Motor neuron (in vitro differentiated cells): ENCODE measurements at regions not wholly inside any gene's neighbourhood (a gene's known extent, or its start where the extent isn't known, plus 50 kb on each side); places are given as distances from the start of the nearest gene placed in this dataset.

Experiments used
- ATAC-seq, 8 experiments: fragments of 200-7000 bp; cut with Tn5 transposase; replicated peaks in 6 of 8; 2 replicates each; pipeline ENCODE4 v1.8.0; 2021; ENCODE audit warnings: mild to moderate bottlenecking in 8 of 8, moderate library complexity in 8 of 8
- H3K27ac ChIP-seq, 2 donors: fragments of 250-450 bp; sonication (Bioruptor Pico); 2 replicates each; pipeline ENCODE4 v1.9.0; 2021; ENCODE audit warnings: antibody characterized with exemption in 2 of 2, mild to moderate bottlenecking in 2 of 2, moderate library complexity in 1 of 2
- H3K4me1 ChIP-seq, 2 donors: fragments of 250-450 bp; sonication (Bioruptor Pico); replicated peaks in 1 of 2; 2 replicates each; pipeline ENCODE4 v1.6.1; 2021; ENCODE audit warnings: antibody characterized with exemption in 2 of 2, mild to moderate bottlenecking in 2 of 2, moderate library complexity in 1 of 2
- H3K4me3 ChIP-seq, 5 donors: fragments of 250-450 bp; sonication (Bioruptor Pico); 2 replicates each; pipeline ENCODE4 v1.9.0; 2021; ENCODE audit warnings: antibody characterized with exemption in 5 of 5, mild to moderate bottlenecking in 5 of 5, moderate library complexity in 4 of 5
- WGBS, 10 experiments: fragments of 450-650 bp; shearing (Covaris generic); methylation state at CpG; one replicate each; pipeline ENCODE4 v1.0.0; 2022; 5-methylcytosine and 5-hydroxymethylcytosine counted together
- in situ Hi-C, 9 experiments: fragments of 400-800 bp; cut with MboI; loops; one replicate each; pipeline ENCODE4 v1.15.0; 2021; ENCODE audit warnings: low sequenced_read_pairs in 9 of 9, low pct_unique_long_range_greater_than_20kb in 2 of 9; ENCODE audit not compliant: unreplicated experiment in 9 of 9

GRCh38 chr6:40108736-40109135 is 174.5 kb upstream of the MOCS1 start:
- H3K4me3 ChIP-seq = no peak overlapping the region
- H3K4me1 ChIP-seq = no peaks in the 10 kb centered on the region
- H3K27ac ChIP-seq = no peak overlapping the region
- no peak for ATAC-seq
- in situ Hi-C loops = no loop called here

GRCh38 chr6:40106840-40107239 is 172.6 kb upstream of the MOCS1 start:
- no peak overlapping the region for H3K4me3 ChIP-seq
- ATAC-seq = no peak
- in situ Hi-C loops = no loop called here
- H3K27ac ChIP-seq = no peak overlapping the region
- WGBS, 10 experiments = 0 to 76% (median 56%) methylated on average over 1 to 2 of the region's 2 CpGs; no CpG with 5 or more reads in 4 of the 10 experiments
- H3K4me1 ChIP-seq = no peaks in the 10 kb centered on the region

GRCh38 chr6:40098774-40099173 is 164.5 kb upstream of the MOCS1 start:
- 0 to 83% (median 65%) methylated on average over 1 to 3 of the region's 3 CpGs; no CpG with 5 or more reads in 2 of the 10 experiments for WGBS, 10 experiments
- H3K4me1 ChIP-seq = no peaks in the 10 kb centered on the region

GRCh38 chr6:40097590-40097989 is 163.3 kb upstream of the MOCS1 start:
- in situ Hi-C loops = no loop called here
- H3K27ac ChIP-seq = no peak overlapping the region
- no peak for ATAC-seq
- H3K4me1 ChIP-seq = no peaks in the 10 kb centered on the region
- no peak overlapping the region for H3K4me3 ChIP-seq
- 0 to 74% (median 40%) methylated on average over 1 to 2 of the region's 2 CpGs; no CpG with 5 or more reads in 3 of the 10 experiments for WGBS, 10 experiments

More at GRCh38 chr6:40098774-40099173, 164.5 kb upstream of the MOCS1 start:
- in situ Hi-C loops = no loop called here
- Histone ChIP-seq H3K4me3 (no peak overlapping the region), H3K27ac (no peak overlapping the region)
- ATAC-seq = no peak

GRCh38 chr6:40083141-40083920 is 149.1 kb upstream of the MOCS1 start:
- in situ Hi-C loops = no loop called here
- ATAC-seq = no peak
- Histone ChIP-seq H3K4me1 (no peaks in the 10 kb centered on the region), H3K4me3 (no peak overlapping the region), H3K27ac (no peak overlapping the region)
- 22 to 95% (median 68%) methylated on average over 2 to 3 of the region's 3 CpGs; no CpG with 5 or more reads in 1 of the 10 experiments for WGBS, 10 experiments

GRCh38 chr6:40082278-40083043 is 148.2 kb upstream of the MOCS1 start:
- 7 to 100% (median 38%) methylated on average over 1 to 6 of the region's 6 CpGs for WGBS, 10 experiments
- Histone ChIP-seq H3K4me3 (no peak overlapping the region), H3K4me1 (no peaks in the 10 kb centered on the region), H3K27ac (no peak overlapping the region)
- in situ Hi-C loops = no loop called here
- no peak for ATAC-seq

GRCh38 chr6:40077736-40078135 is 143.5 kb upstream of the MOCS1 start:
- H3K27ac ChIP-seq = no peak overlapping the region
- no peak overlapping the region for H3K4me3 ChIP-seq
- 0 to 83% (median 37%) methylated on average over 1 to 2 of the region's 2 CpGs; no CpG with 5 or more reads in 2 of the 10 experiments for WGBS, 10 experiments
- H3K4me1 ChIP-seq = no peaks in the 10 kb centered on the region
- in situ Hi-C loops = no loop called here
- ATAC-seq = no peak

- in situ Hi-C loops = no loop called here
- Histone ChIP-seq H3K4me1 (no peaks in the 10 kb centered on the region), H3K4me3 (no peak overlapping the region), H3K27ac (no peak overlapping the region)
- 0 to 86% (median 18%) methylated on average over 1 to 2 of the region's 2 CpGs; no CpG with 5 or more reads in 2 of the 10 experiments for WGBS, 10 experiments
- no peak for ATAC-seq
Observed at GRCh38 chr6:40077315-40077714, 143.1 kb upstream of the MOCS1 start.

- in situ Hi-C loops = no loop called here
- no peak overlapping the region for H3K4me3 ChIP-seq
- no peaks in the 10 kb centered on the region for H3K4me1 ChIP-seq
- no peak for ATAC-seq
- H3K27ac ChIP-seq = no peak overlapping the region
- WGBS, 10 experiments = 0 to 100% (median 40%) methylated on average over 1 of the region's 1 CpG; no CpG with 5 or more reads in 5 of the 10 experiments
Observed at GRCh38 chr6:40075056-40075590, 140.9 kb upstream of the MOCS1 start.

- in situ Hi-C loops = no loop called here
- no peak for ATAC-seq
- H3K4me1 ChIP-seq = no peaks in the 10 kb centered on the region
- no peak overlapping the region for H3K27ac ChIP-seq
- WGBS, 10 experiments = 0 to 76% (median 69%) methylated on average over 1 to 8 of the region's 8 CpGs; no CpG with 5 or more reads in 1 of the 10 experiments
- no peak overlapping the region for H3K4me3 ChIP-seq
Observed at GRCh38 chr6:40074306-40075055, 140.2 kb upstream of the MOCS1 start.

GRCh38 chr6:40066372-40066771 is 132.1 kb upstream of the MOCS1 start:
- Histone ChIP-seq H3K4me1 (no peaks in the 10 kb centered on the region), H3K4me3 (no peak overlapping the region), H3K27ac (no peak overlapping the region)
- in situ Hi-C loops = no loop called here
- no peak for ATAC-seq

GRCh38 chr6:40056865-40057264 is 122.6 kb upstream of the MOCS1 start:
- no peak overlapping the region for H3K4me3 ChIP-seq
- peak in 1 of 8 experiments; percentile 44 for ATAC-seq
- no peak overlapping the region for H3K27ac ChIP-seq
- WGBS, 10 experiments = 17 to 100% (median 40%) methylated on average over 1 of the region's 1 CpG; no CpG with 5 or more reads in 7 of the 10 experiments
- in situ Hi-C loops = no loop called here
- no peaks in the 10 kb centered on the region for H3K4me1 ChIP-seq

- ATAC-seq = peak in 1 of 8 experiments; percentile 34
- no peak overlapping the region for H3K4me3 ChIP-seq
- in situ Hi-C loops = no loop called here
- no peaks in the 10 kb centered on the region for H3K4me1 ChIP-seq
- H3K27ac ChIP-seq = no peak overlapping the region
Observed at GRCh38 chr6:40054602-40055001, 120.3 kb upstream of the MOCS1 start.
